Gastrocnemius medialis (tissue), 4 donors: ENCODE measurements at regions not wholly inside any gene's neighbourhood (a gene's known extent, or its start where the extent isn't known, plus 50 kb on each side); places are given as distances from the start of the nearest gene placed in this dataset.

Experiments used
- POLR2A ChIP-seq, 2 donors: fragments of 450-650 bp; IDR thresholded peaks; one replicate each; pipeline ENCODE4 v1.6.1; 2017; ENCODE audit warnings: antibody characterized with exemption in 2 of 2, mild to moderate bottlenecking in 2 of 2, moderate library complexity in 2 of 2
- TF ChIP-seq, protein P1 (sequence below), 5 experiments: fragments of 450-650 bp in 3 of 5; fragments of 200-600 bp in 2 of 5; sonication (generic) in 2 of 5; IDR thresholded peaks in 4 of 5; conservative IDR thresholded peaks in 1 of 5; 1 replicate in 4 of 5; 2 replicates in 1 of 5; pipeline ENCODE4 v1.5.1; 2016 to 2019; ENCODE audit warnings: antibody characterized with exemption in 5 of 5, mild to moderate bottlenecking in 3 of 5, moderate library complexity in 3 of 5

DNA sequence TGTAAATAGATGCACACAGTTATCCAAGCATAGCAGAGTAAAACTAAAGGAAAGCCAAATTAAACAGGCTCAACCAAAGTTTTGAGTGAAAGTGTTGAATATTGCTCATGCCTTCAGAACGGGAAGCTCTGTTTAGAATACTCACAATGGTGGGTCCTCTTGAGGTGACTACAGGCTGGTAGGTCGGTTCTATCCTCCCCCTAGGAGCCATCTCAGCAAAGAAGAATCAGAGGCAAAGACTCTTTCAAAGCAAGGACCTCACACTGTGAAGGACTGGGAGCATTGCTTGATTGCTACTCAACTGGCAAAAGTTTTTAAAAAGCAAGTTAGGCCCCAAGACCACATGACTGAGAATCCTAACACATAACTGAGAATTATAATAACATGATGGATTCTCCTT is 88.4 kb upstream of the JAG1 start:
- TF ChIP-seq, protein P1, sequence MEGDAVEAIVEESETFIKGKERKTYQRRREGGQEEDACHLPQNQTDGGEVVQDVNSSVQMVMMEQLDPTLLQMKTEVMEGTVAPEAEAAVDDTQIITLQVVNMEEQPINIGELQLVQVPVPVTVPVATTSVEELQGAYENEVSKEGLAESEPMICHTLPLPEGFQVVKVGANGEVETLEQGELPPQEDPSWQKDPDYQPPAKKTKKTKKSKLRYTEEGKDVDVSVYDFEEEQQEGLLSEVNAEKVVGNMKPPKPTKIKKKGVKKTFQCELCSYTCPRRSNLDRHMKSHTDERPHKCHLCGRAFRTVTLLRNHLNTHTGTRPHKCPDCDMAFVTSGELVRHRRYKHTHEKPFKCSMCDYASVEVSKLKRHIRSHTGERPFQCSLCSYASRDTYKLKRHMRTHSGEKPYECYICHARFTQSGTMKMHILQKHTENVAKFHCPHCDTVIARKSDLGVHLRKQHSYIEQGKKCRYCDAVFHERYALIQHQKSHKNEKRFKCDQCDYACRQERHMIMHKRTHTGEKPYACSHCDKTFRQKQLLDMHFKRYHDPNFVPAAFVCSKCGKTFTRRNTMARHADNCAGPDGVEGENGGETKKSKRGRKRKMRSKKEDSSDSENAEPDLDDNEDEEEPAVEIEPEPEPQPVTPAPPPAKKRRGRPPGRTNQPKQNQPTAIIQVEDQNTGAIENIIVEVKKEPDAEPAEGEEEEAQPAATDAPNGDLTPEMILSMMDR (IDR thresholded peaks at IDR 0.05 in 4 of 5, conservative IDR thresholded peaks at IDR 0.05 in 1 of 5): no peak
- no peak for TF ChIP-seq POLR2A (IDR thresholded peaks at IDR 0.05)
